ENCODE measurements at regions not wholly inside any gene's neighbourhood (a gene's known extent, or its start where the extent isn't known, plus 50 kb on each side); places are given as distances from the start of the nearest gene placed in this dataset.
A peak's percentile ranks its signal among the peaks of the same experiment; 100 is the strongest.
"Not testable (repeated sequence)": the region's sequence is repeated elsewhere in the genome, so short reads cannot be mapped to it uniquely, and the experiment has no call there.

DNA sequence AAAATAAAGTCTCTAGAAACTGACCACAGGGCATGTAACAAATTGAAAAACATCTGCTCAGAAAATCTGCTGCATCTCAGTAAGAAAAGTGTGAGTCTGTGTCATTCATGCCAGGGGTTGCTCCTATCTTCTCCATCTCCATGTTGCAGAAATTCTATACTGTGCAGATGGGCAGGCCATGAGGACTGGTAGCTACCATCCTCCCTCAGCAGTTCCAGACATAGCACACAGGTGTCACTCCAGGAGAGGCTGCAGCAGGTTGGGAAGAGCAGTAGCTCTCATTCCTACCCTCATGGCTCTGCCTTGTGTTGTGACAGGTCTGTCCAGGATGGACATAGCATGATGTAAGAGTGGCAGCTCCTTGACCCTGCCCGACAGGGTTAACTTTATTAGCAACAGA, 173.4 kb downstream of the NDUFS4 start:
- DNase-seq, result peak; percentile 76

DNA sequence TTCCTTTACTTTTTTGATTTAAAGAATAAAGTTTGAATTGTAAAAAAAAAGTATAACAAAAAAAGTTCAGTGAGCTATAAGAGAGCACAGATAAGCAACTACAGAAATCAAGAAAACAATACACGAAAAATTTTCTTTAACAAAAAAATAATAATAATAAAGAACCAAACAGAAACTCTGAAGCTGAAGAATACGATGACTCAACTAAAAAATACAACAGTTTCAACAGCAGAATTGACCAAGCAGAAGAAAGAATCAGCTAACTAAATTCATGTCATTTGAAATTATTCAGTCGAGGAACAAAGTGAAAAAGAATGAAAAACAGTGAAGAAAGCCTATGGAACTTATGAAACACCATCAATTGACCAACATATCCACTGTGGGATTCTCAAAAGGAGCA, 177.7 kb downstream of the NDUFS4 start:
- DNase-seq, result no peak

DNA sequence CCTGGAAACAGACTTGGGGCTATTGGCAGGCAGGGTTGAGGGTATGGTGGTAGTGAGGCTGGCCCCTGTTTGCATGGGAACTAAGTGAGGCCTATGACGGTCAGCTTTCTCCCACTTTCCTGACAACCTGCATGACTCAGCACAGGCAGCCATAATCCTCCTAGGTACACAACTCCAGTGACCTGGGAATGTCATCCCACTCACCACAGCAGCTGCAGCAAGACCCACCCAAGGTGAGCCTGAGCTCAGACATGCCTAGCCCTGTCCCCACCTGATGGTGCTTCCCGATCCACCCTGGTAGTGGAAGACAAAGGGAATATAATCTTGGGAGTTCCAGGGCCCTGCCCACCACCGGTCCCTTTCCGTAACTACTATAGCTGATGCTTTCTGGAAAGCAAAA, 178.7 kb downstream of the NDUFS4 start:
- peak; percentile 20 for DNase-seq

- DNase-seq, result no peak
Measured at GRCh38 chr5:53749621-53750020, 189.2 kb downstream of the NDUFS4 start.

DNA sequence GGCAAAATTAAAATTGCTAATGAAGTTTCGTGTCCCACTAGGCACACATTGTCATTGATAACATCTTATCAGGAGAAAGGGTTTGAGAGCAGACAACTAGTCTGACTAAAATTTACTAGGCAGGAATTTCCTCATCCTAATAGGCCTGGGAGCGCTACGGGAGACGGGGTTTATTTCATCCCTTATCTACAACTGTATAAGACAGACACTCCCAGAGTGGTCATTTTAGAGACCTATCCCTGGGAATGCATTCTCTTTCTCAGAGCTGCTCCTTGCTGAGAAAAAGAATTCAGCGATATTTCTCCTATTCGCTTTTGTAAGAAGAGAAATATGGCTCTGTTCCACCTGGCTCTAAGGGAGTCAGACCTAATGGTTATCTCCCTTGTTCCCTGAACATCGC, 191.8 kb downstream of the NDUFS4 start:
- DNase-seq, result not testable (repeated sequence)

DNA sequence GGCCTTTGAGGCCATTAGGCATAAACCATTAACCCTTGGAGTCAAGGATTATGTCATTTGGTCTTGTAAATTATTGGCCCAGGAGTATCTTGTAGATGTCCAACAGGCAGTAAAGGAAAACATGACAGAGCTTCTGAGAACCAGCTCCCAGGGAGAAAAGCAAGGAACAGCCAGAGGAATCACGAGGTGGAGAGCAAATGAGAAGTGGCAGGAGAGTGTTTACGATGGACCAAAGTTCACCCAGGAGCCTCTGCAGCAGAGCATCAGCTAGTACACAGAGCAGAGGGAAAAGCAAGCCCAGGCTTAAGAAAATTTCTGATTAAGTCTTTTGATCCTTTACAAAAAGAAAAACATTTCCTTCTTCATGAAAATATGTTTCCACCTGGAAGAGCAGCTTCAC, 206.2 kb downstream of the NDUFS4 start:
- no peak for DNase-seq

DNA sequence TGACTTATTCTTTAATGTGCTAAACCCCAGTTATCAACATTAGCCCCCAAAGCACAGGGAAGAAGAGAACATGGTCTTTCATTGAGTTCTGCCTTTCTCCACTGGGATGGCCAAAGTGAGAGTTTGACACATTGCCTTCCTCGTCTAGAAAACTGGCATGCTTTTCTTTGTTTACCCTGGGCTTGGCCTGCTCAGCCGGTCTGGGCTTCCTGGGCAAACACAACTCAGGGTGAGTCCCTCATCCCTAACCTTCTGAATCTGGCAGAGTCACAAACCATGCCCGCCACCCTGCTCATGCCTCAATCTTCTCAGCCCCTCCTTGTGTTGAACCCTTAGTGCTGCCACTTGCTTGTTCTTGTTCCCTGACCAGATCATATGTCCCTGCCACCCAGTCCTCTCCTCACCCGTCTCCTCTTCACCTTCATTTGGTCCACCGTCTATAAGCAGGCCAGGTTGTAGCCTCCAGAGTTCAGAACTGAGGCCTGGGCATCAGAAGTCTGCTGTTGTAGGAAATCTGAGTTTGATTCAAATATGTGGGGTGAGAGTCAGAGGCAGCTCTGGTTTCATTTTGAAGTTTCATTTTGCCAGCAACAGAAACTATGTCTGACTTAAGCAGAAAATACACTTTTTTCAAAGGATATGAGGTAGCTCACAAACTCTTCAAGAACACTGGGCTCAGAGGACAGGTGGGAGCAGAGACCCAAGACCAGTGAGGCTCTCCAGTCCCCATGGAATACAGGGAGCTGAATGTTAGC, 217.6 kb downstream of the NDUFS4 start:
- no peak for DNase-seq

- no peak for DNase-seq
Measured at GRCh38 chr5:53779541-53779981, 219.1 kb downstream of the NDUFS4 start.

- no peak for DNase-seq
Measured at GRCh38 chr5:53782620-53783019, 222.2 kb downstream of the NDUFS4 start.

DNA sequence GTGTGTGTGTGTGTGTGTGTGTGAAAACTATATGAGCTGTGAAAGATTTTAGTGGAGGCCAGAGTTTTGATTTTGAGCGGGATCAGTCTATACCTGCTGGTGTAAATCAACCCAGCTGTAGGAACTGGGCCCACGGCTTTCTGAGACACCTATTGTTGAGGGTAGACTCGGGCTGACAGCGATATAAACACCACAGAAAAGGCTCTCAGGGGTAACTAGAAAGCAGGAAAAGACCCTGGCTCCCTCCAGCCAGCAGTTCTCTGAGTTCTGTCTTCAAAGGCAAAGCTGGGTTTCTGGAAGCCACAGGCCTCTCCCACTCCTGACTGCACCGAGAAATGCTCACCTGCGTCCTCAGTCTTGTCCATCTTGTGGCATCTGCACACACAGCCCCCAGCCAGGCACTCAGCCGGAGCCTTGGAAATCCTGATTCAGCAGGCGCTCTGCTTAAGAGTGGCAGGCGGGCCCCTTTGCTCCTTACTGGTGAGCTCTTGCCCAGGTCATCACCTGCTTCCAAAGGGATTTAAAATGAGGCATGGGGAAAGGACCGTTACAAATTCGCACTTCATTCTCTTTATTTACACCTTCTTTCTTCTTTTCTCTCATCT, 223.3 kb downstream of the NDUFS4 start:
- DNase-seq, result no peak

GRCh38 chr5:53784596-53784995, 224.2 kb downstream of the NDUFS4 start:
- DNase-seq, result no peak

DNA sequence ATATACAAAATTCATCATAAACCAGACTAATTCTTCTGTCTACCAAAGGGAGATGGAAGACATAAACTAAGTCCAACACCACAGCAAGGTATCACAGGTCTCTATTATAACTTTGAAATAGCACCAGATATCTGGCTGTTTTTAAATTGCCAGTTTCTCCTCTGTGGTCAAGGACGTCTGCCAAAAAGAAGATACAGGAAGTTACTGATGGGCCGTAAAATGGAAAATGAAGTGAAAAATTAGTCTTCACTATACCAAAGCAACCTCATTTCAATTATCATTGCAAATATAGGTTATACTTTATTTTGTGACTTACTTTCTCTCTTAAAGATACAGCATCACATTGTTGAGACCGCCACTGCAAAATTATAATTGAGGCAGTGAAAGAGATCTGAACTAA, 225.5 kb downstream of the NDUFS4 start:
- no peak for DNase-seq

DNA sequence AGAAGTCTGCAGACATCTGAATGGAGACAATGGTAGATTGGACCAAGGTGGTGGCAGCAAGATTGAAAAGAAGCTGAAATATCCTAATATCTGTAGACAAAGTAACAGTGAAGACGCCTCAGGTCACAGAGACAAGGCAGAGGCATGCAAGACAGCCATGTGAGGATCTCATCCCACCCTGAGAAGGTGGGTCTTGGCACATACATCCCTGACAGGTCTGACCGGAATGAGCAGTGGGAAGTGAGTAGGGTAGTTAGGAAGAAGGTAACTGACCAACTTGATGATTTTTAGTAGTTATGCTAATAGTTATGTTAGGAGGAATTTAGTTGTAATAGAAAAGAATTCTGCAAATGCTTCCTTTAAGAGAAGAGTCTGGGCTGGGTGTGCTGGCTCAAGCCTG, 229.6 kb downstream of the NDUFS4 start:
- no peak for DNase-seq

DNA sequence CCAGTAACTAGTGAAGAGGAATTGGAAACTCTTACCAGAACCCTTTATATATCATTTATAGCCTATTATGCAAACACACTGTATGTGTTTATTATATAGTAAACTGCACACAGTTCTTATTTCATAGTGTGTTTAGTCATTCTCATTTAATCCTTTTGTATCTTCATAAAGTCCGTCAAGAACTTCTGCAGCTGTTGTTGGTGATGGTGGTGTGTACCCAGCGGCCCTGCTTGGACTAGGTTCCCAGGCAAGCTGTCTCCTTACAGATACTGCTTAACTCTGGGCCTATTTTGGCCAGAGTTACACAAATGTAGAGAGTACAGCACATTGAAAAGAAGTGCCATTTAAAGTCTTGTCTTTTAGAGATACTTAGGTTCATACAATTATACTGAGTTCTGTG, 231.9 kb downstream of the NDUFS4 start:
- no peak for DNase-seq

- DNase-seq, result not testable (repeated sequence)
Measured at GRCh38 chr5:53799644-53800043, 239.2 kb downstream of the NDUFS4 start.

DNA sequence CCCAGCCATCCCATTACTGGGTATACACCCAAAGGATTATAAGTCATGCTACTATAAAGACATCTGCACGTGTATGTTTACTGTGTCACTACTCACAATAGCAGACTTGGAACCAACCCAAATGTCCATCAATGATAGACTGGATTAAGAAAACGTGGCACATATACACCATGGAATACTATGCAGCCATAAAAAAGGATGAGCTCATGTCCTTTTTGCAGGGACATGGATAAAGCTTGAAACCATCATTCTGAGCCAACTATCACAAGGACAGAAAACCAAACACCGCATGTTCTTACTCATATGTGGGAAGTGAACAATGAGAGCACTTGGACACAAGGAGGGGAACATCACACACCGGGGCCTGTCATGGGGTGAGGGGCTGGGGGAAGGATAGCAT, 248.0 kb downstream of the NDUFS4 start:
- DNase-seq, result not testable (repeated sequence)

GRCh38 chr5:53814819-53815218, 254.4 kb downstream of the NDUFS4 start:
- no peak for DNase-seq

DNA sequence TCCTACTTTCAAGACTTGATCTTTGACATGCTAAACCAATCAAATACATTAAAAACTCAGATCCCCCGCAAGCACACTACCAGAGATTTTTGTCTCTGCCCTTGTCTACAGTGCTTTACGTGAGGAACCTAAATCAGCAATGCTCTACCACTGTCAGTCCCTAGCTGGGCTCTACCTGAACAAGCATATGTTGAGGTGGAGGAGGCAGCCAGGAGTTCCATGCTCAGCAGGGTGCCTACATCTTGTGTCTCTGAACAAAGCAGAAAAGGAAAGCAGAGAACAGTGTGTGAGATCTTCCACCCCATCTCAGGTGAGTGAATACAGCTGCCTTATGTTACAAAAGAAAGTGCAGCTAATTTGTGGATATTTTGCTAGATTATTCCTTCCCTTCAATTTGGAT, 255.0 kb downstream of the NDUFS4 start:
- DNase-seq, result peak; percentile 41

DNA sequence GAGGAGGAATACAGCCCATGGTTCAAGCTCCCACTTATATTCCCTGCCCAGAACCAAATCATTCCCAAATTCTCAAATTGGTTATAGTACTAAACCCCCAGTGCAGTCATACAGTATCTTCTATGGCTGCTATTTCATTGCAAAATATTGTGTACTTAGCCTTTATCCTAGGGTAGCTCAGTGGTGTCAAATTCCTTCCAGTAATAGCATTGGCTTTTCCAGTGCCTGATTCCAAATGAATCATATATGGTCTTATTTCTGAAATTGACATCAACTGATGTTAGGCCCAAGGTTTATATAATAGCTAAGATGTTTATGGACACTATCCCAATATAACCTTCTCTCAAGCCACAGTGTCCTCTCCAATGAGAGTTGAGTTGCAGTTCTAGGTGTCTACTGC, 256.7 kb downstream of the NDUFS4 start:
- no peak for DNase-seq

GRCh38 chr5:53819482-53819881, 259.0 kb downstream of the NDUFS4 start:
- DNase-seq, result peak; percentile 8

GRCh38 chr5:53820119-53820801, 259.8 kb downstream of the NDUFS4 start:
- DNase-seq, result no peak

DNA sequence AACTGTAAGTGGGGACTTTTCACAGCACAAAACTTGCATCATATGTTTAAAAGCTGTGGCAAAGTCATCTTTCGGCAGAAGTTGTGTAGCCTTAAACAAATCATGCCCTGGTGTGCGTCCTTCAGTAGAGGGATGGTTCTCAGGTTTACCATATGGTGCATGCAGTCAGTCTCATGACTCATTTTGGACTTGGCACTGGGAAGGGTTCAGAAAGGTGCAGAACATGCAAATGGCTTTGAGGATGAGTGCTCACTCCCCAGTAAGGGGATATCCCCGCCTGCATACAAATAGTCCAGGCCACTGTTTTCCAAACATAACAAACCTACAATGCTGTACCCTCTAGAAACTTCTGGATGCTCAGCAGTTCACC, 260.3 kb downstream of the NDUFS4 start:
- no peak for DNase-seq

- no peak for DNase-seq
Measured at GRCh38 chr5:53825016-53825415, 264.6 kb downstream of the NDUFS4 start.

DNA sequence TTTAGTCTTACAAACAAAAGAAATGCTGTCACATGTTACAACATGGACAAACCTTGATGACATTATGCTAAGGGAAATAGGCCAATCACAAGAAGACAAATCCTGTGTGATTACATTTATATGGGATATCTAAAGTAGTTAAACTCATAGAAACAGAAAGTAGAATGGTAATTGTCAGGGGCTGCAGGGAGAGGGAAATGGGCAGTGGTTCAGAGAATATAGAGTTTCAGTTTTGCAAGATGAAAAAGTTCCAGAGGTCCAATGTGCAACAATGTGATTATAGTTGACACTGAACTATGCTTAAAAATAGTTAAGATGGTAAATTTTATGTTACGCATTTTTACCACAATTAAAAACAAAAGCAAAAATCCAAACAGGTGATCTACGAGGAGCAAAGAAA, 265.5 kb downstream of the NDUFS4 start:
- no peak for DNase-seq
